ENCODE measurements at regions not wholly inside any gene's neighbourhood (a gene's known extent, or its start where the extent isn't known, plus 50 kb on each side); places are given as distances from the start of the nearest gene placed in this dataset.

- no peak for DNase-seq (ENCODE audit: low spot score)
- no peak overlapping the region for H3K27ac ChIP-seq
- ChIA-PET CTCF (interaction anchor here (0.6 kb wide), 1 partner anchor 14 kb away, joined by 4 read pairs; no protein-coding TSS in a partner anchor), POLR2A (ENCODE audit: low non-redundant PET) (no interaction called here)
- TF ChIP-seq CTCF (conservative IDR thresholded peaks at IDR 0.05; ENCODE audit: low read depth), result no peak
Measured at GRCh38 chr10:83433705-83434104, 705.6 kb upstream of the GHITM start.

GRCh38 chr10:83448013-83448412, 691.3 kb upstream of the GHITM start:
- CTCF ChIA-PET, result no interaction called here
- no peak for DNase-seq (ENCODE audit: low spot score)
- POLR2A ChIA-PET (ENCODE audit: low non-redundant PET), result no interaction called here
- no peak for TF ChIP-seq CTCF (conservative IDR thresholded peaks at IDR 0.05; ENCODE audit: low read depth)
- no peak overlapping the region for H3K27ac ChIP-seq

GRCh38 chr10:83458611-83459010, 680.7 kb upstream of the GHITM start:
- no peak overlapping the region for H3K27ac ChIP-seq
- TF ChIP-seq CTCF (conservative IDR thresholded peaks at IDR 0.05; ENCODE audit: low read depth), result no peak
- CTCF ChIA-PET, result no interaction called here
- POLR2A ChIA-PET (ENCODE audit: low non-redundant PET), result no interaction called here
- no peak for DNase-seq (ENCODE audit: low spot score)

GRCh38 chr10:83459124-83459523, 680.2 kb upstream of the GHITM start:
- TF ChIP-seq CTCF (conservative IDR thresholded peaks at IDR 0.05; ENCODE audit: low read depth), result no peak
- no peak for DNase-seq (ENCODE audit: low spot score)
- CTCF ChIA-PET, result interaction anchor here (0.9 kb wide), 1 partner anchor 662 kb away, joined by 3 read pairs; no protein-coding TSS in a partner anchor
- POLR2A ChIA-PET (ENCODE audit: low non-redundant PET), result no interaction called here
- no peak overlapping the region for H3K27ac ChIP-seq

DNA sequence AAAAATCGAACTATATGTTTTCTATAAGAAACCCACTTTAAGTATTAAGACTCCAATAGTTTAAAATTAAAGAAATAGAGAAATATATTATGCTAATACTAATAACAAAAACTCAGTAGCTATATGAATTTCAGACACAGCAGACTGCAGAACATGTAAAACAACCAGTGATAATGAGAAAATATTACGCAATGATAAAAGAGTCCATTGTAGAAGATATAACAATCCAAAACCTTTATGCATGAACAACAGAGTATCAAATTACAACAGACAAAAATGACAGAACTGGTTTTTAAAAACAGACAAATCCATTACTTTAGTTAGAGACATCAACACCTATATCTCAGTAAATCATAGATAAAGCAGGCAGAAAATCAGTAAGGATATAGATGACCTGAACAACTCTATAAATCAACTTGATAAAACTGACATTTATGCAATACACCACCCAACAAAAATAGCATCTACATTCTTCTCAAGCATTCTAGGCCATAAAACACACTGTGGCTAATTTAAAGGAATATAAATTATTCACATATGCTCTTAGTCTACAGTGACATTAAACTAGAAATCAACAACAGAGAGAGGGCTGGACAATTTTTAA, 669.5 kb upstream of the GHITM start:
- H3K27ac ChIP-seq, result no peak overlapping the region
- DNase-seq (ENCODE audit: low spot score), result no peak
- ChIA-PET POLR2A (ENCODE audit: low non-redundant PET) (no interaction called here), CTCF (no interaction called here)
- TF ChIP-seq CTCF (conservative IDR thresholded peaks at IDR 0.05; ENCODE audit: low read depth), result no peak

DNA sequence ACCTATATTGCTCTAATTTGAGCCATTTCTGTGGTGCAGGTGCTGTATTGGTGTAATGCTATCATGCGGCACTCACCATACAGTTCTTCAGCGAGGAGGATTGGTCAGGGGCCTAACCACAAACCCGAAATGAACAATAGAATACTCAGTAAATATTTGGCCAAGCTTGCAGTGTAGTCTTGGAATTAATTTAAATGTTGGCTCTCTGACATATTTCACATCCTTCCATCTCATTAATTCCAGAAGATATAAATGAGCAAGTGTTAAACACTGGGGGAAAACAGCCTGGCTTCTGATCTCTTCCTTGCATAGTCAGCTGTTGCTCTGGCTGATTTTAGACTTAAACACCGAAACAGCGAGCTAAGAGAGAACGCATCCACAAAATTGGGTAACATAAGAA, 663.1 kb upstream of the GHITM start:
- no peak for DNase-seq (ENCODE audit: low spot score)
- H3K27ac ChIP-seq, result no peak overlapping the region
- CTCF ChIA-PET, result no interaction called here
- no peak for TF ChIP-seq CTCF (conservative IDR thresholded peaks at IDR 0.05; ENCODE audit: low read depth)
- POLR2A ChIA-PET (ENCODE audit: low non-redundant PET), result no interaction called here

Measured in RWPE1 (cell line).